ENCODE measurements at regions not wholly inside any gene's neighbourhood (a gene's known extent, or its start where the extent isn't known, plus 50 kb on each side); places are given as distances from the start of the nearest gene placed in this dataset.

DNA sequence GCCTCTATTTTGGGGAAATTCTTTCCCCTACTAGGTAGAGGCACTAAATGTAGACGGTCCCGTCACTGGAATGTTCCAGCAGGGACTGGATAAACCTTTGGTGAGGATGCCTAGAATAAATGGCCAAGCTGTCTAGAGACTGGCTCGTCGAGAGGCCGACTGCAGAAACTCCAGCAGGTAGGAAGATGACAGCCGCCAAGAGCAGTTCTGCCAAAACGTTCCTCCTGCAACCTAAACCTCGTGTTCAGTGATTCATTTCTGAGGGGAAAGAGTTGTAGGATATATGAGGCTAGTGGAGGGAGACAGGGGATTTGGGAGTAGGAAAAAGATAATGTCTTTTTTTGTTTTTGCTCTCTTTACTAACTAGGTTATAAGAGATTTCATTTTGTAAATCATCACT lies 184.7 kb upstream of the GDF10 start:
- H3K4me3 ChIP-seq (ENCODE audit: low read depth, low read length), result no peak overlapping the region
- DNase-seq (ENCODE audit: low read depth), result no peak
- TF ChIP-seq, protein P1, sequence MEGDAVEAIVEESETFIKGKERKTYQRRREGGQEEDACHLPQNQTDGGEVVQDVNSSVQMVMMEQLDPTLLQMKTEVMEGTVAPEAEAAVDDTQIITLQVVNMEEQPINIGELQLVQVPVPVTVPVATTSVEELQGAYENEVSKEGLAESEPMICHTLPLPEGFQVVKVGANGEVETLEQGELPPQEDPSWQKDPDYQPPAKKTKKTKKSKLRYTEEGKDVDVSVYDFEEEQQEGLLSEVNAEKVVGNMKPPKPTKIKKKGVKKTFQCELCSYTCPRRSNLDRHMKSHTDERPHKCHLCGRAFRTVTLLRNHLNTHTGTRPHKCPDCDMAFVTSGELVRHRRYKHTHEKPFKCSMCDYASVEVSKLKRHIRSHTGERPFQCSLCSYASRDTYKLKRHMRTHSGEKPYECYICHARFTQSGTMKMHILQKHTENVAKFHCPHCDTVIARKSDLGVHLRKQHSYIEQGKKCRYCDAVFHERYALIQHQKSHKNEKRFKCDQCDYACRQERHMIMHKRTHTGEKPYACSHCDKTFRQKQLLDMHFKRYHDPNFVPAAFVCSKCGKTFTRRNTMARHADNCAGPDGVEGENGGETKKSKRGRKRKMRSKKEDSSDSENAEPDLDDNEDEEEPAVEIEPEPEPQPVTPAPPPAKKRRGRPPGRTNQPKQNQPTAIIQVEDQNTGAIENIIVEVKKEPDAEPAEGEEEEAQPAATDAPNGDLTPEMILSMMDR (IDR thresholded peaks at IDR 0.05; ENCODE audit: control insufficient read depth, extremely low read depth, insufficient read depth), result no peak

DNA sequence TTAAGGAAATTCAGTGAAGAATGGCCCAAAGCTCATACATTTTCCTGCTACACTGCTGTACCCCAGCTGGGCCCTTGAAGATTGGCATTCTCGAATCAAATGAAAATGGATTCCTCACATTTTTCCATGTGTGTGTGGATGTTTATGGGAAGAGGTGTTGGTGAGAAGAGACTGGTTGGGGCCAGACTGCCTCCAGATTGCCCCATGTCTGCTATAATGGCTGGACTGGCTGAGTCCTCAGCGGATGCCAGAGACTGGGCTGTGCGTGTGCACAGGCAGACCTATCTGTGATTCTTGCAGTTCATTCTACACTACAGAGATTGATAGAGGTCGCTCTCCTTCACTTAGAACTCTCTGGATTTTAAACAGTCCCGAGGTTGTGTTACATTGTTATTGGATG lies 183.6 kb upstream of the GDF10 start:
- no peak overlapping the region for H3K4me3 ChIP-seq (ENCODE audit: low read depth, low read length)
- no peak for DNase-seq (ENCODE audit: low read depth)
- TF ChIP-seq, protein P1 (IDR thresholded peaks at IDR 0.05; ENCODE audit: control insufficient read depth, extremely low read depth, insufficient read depth), result no peak

DNA sequence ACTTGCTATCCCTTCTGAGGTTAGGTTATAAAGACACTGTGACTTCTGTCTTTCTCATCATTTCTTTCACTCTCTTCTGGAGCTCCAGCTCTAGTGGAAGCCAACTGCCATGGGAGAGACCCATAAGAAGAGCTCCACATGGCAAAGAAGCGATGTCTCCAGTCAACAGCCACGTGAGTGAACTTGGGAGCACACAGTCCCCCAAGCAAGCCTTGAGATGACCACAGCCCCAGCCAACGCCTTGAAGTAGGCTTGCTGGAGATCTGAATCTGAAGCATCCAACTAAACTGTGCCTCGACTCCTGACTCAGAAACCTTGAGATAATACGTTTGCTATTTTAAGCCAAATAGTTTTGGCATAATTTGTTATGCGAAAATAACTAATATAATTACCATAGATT lies 181.7 kb upstream of the GDF10 start:
- DNase-seq (ENCODE audit: low read depth), result no peak
- no peak overlapping the region for H3K4me3 ChIP-seq (ENCODE audit: low read depth, low read length)
- TF ChIP-seq, protein P1 (IDR thresholded peaks at IDR 0.05; ENCODE audit: control insufficient read depth, extremely low read depth, insufficient read depth), result no peak

DNA sequence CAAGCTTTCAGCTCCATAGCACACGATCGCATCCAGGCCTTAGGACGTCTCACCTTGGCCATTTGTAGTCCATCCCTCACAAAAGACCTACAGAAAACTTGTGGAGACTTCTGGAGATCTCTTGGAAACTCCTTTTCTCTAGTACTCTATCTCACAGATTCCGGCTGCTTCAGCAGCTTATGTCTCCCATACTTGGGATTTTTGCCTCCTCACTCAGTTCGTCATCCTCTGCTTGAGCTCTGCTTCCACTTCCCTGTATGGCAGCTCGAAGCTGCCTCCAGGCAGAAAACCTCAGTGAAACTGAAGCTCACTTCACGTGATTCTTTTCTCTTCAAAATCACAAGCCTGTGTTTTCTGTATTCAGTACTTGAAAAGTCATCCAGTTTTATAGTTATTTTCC lies 178.7 kb upstream of the GDF10 start:
- no peak overlapping the region for H3K4me3 ChIP-seq (ENCODE audit: low read depth, low read length)
- no peak for DNase-seq (ENCODE audit: low read depth)
- TF ChIP-seq, protein P1 (IDR thresholded peaks at IDR 0.05; ENCODE audit: control insufficient read depth, extremely low read depth, insufficient read depth), result no peak

DNA sequence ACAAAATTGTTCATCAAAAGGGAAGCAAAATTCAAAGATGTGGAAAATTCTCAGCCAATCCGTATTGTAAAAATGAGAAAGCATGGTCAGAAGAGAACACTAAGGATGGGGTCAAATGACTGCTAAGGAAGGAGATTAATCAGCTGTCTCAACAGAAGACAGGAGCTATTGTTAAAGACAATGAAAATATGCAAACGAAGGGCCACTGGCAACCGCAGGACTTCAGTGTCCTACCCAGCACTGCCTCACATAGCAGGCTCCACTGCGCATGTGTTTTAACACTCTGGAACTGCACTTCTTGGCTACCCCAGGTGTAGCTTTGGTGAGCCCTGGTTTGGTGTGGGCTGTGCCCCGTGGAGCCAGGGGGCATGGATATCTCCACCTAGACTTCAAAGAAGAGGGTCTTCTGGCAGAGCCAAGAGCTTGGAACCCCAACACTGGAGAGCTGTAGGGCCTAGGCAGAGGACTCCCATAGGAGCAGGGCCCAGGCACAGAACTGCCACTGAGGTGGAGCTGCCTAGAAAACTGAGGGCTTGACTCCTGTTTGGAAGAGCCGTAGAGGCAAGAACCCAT lies 176.2 kb upstream of the GDF10 start:
- no peak overlapping the region for H3K4me3 ChIP-seq (ENCODE audit: low read depth, low read length)
- DNase-seq (ENCODE audit: low read depth), result no peak
- TF ChIP-seq, protein P1 (IDR thresholded peaks at IDR 0.05; ENCODE audit: control insufficient read depth, extremely low read depth, insufficient read depth), result no peak

DNA sequence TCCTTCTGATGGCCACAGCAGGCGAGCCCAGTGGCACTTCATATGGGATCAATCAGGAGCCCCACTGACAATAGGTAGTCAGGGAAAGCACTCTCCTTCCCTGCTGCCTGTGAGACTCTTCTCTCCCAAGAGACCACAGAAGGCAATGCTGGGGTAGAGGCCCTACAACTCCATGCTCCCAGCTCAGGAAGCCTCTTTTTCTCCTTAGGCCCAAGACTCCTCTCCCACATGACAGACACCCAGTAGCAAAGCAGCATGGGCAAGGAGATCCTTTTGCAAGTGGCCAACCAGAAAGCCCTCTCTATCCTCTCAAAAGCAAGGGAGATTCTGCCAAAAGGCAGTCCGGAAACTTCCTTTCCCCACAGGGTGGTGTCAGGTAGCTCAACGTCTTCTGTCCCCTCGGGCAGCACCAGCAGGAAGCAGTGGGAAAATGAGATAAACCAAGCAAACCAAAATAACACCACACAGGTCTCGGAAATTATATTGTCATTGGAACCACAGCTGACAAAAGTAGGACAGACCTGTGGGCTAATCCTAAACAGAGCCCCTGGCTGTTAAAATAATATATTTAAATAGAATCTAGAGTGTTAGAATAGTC lies 172.7 kb upstream of the GDF10 start:
- no peak for DNase-seq (ENCODE audit: low read depth)
- TF ChIP-seq, protein P1 (IDR thresholded peaks at IDR 0.05; ENCODE audit: control insufficient read depth, extremely low read depth, insufficient read depth), result no peak
- no peak overlapping the region for H3K4me3 ChIP-seq (ENCODE audit: low read depth, low read length)

DNA sequence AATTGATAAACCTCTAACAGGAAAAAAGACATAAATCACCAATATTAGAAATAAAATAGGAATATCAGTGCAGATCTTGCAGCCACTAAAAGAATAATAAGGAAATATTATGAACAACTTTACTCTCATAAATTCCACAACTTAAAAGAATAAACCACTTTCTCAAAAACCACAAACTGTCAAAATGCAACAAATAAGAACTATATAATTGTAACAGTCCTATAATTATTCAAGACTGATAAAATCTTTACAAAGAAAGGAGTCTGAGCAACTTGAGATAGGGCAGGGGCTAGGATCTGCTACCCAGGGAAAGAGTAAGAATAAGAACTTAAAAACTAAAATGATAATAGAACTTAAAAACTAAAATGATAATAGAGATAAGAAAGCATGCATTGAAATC lies 169.5 kb upstream of the GDF10 start:
- TF ChIP-seq, protein P1 (IDR thresholded peaks at IDR 0.05; ENCODE audit: control insufficient read depth, extremely low read depth, insufficient read depth), result no peak
- no peak overlapping the region for H3K4me3 ChIP-seq (ENCODE audit: low read depth, low read length)
- no peak for DNase-seq (ENCODE audit: low read depth)

Measured in LNCaP clone FGC (cell line).